HEK293 (cell line): ENCODE measurements at regions not wholly inside any gene's neighbourhood (a gene's known extent, or its start where the extent isn't known, plus 50 kb on each side); places are given as distances from the start of the nearest gene placed in this dataset.
A peak's percentile ranks its signal among the peaks of the same experiment; 100 is the strongest.

Experiments
- CTCF ChIA-PET: fragments of 350-600 bp; formaldehyde crosslinking; extraction: SDS; loops from one replicate; lab custom pipeline; 2021; ENCODE audit warnings: antibody characterized with exemption; lab: Yijun Ruan, JAX
- POLR2A ChIA-PET: fragments of 300-600 bp; formaldehyde crosslinking; extraction: SDS; loops from one replicate; lab custom pipeline; 2020; ENCODE audit warnings: antibody characterized with exemption, inconsistent platforms; lab: Yijun Ruan, JAX
- H3K27ac ChIP-seq: fragments of 200-500 bp; sonication (Bioruptor generic); 2 replicates; pipeline ENCODE4 v1.5.1; 2014; ENCODE audit warnings: low read depth, low read length, control low read depth, inconsistent platforms; ENCODE audit errors: extremely low read depth
- H3K36me3 ChIP-seq, 2 experiments: fragments of 200-500 bp in 1 of 2; sonication (Bioruptor generic) in 1 of 2; 1 replicate in 1 of 2; 2 replicates in 1 of 2; pipeline ENCODE4 v1.5.1; 2014 to 2017; ENCODE audit warnings: inconsistent platforms in 2 of 2, low read length in 2 of 2; ENCODE audit not compliant: control insufficient read depth in 2 of 2, insufficient read depth in 1 of 2
- H3K4me1 ChIP-seq: fragments of 200-500 bp; sonication (Bioruptor generic); 2 replicates; pipeline ENCODE4 v1.5.1; 2014; ENCODE audit warnings: mild to moderate bottlenecking, low read length, inconsistent platforms; ENCODE audit not compliant: control insufficient read depth, insufficient read depth
- H3K4me3 ChIP-seq: 2 replicates; pipeline ENCODE4 v1.5.1; 2011; ENCODE audit warnings: low read depth, mild to moderate bottlenecking, control low read depth, low read length, moderate library complexity
- H3K9me3 ChIP-seq: fragments of 200-500 bp; sonication (Bioruptor generic); 2 replicates; pipeline ENCODE4 v1.5.1; 2014; ENCODE audit warnings: low read depth, low read length, inconsistent platforms; ENCODE audit not compliant: control insufficient read depth, insufficient read depth
- HOXA7 ChIP-seq: sonication (generic); formaldehyde crosslinking; IDR thresholded peaks from 2 replicates; pipeline ENCODE4 v1.8.1; 2022; ENCODE audit warnings: missing genetic modification reagents, borderline replicate concordance
- HOXC10 ChIP-seq: sonication (generic); formaldehyde crosslinking; IDR thresholded peaks from 2 replicates; pipeline ENCODE4 v1.8.1; 2023; ENCODE audit warnings: mild to moderate bottlenecking, missing genetic modification reagents
- KLF8 ChIP-seq: fragments of 450-650 bp; formaldehyde crosslinking; IDR thresholded peaks from 2 replicates; pipeline ENCODE4 v1.5.1; 2016; ENCODE audit warnings: missing biosample characterization, missing genetic modification characterization
- OSR2 ChIP-seq: fragments of 450-650 bp; formaldehyde crosslinking; IDR thresholded peaks from 2 replicates; pipeline ENCODE4 v1.5.1; 2016; ENCODE audit warnings: missing biosample characterization, missing genetic modification characterization
- REPIN1 ChIP-seq: fragments of 450-650 bp; formaldehyde crosslinking; IDR thresholded peaks from 2 replicates; pipeline ENCODE4 v1.5.1; 2017; ENCODE audit warnings: missing biosample characterization, missing genetic modification characterization, low read depth
- SP2 ChIP-seq: fragments of 450-650 bp; formaldehyde crosslinking; IDR thresholded peaks from 2 replicates; pipeline ENCODE4 v1.5.1; 2016; ENCODE audit warnings: missing biosample characterization, missing genetic modification characterization
- ZBTB48 ChIP-seq: fragments of 450-650 bp; formaldehyde crosslinking; IDR thresholded peaks from 2 replicates; pipeline ENCODE4 v1.5.1; 2016; ENCODE audit warnings: missing biosample characterization, missing genetic modification characterization
- ZBTB8A ChIP-seq: fragments of 450-650 bp; formaldehyde crosslinking; IDR thresholded peaks from 2 replicates; pipeline ENCODE4 v1.5.1; 2016; ENCODE audit warnings: missing biosample characterization, missing genetic modification characterization
- ZEB2 ChIP-seq: fragments of 450-650 bp; formaldehyde crosslinking; IDR thresholded peaks from 2 replicates; pipeline ENCODE4 v1.5.1; 2016; ENCODE audit warnings: missing biosample characterization, missing genetic modification characterization
- ZFP3 ChIP-seq: fragments of 450-650 bp; formaldehyde crosslinking; IDR thresholded peaks from 2 replicates; pipeline ENCODE4 v1.5.1; 2016; ENCODE audit warnings: low read depth, missing biosample characterization, missing genetic modification characterization
- ZFP37 ChIP-seq: fragments of 450-650 bp; formaldehyde crosslinking; IDR thresholded peaks from 2 replicates; pipeline ENCODE4 v1.5.1; 2016; ENCODE audit warnings: missing biosample characterization, missing genetic modification characterization
- ZFP41 ChIP-seq: fragments of 450-650 bp; formaldehyde crosslinking; IDR thresholded peaks from 2 replicates; pipeline ENCODE4 v1.5.1; 2016; ENCODE audit warnings: missing biosample characterization, missing genetic modification characterization, borderline replicate concordance
- ZNF121 ChIP-seq: fragments of 450-650 bp; formaldehyde crosslinking; IDR thresholded peaks from 2 replicates; pipeline ENCODE4 v1.5.1; 2016; ENCODE audit warnings: missing biosample characterization, missing genetic modification characterization
- ZNF132 ChIP-seq: fragments of 450-650 bp; formaldehyde crosslinking; IDR thresholded peaks from 2 replicates; pipeline ENCODE4 v1.5.1; 2017; ENCODE audit warnings: missing biosample characterization, missing genetic modification characterization, borderline replicate concordance
- ZNF19 ChIP-seq: fragments of 450-650 bp; formaldehyde crosslinking; IDR thresholded peaks from 2 replicates; pipeline ENCODE4; 2016; ENCODE audit warnings: missing biosample characterization, missing genetic modification characterization, low read depth
- ZNF292 ChIP-seq: fragments of 450-650 bp; formaldehyde crosslinking; IDR thresholded peaks from 2 replicates; pipeline ENCODE4 v1.5.1; 2016; ENCODE audit warnings: low read depth, missing biosample characterization, missing genetic modification characterization, borderline replicate concordance
- ZNF391 ChIP-seq: fragments of 450-650 bp; formaldehyde crosslinking; IDR thresholded peaks from 2 replicates; pipeline ENCODE4 v1.5.1; 2016; ENCODE audit warnings: low read depth, missing biosample characterization, missing genetic modification characterization, borderline replicate concordance
- ZNF544 ChIP-seq: fragments of 450-650 bp; formaldehyde crosslinking; IDR thresholded peaks from 2 replicates; pipeline ENCODE4 v1.5.0; 2017; ENCODE audit warnings: missing biosample characterization, missing genetic modification characterization
- ZNF555 ChIP-seq: fragments of 450-650 bp; formaldehyde crosslinking; conservative IDR thresholded peaks from 2 replicates; pipeline ENCODE4 v1.5.1; 2017; ENCODE audit warnings: missing biosample characterization, mild to moderate bottlenecking, missing genetic modification characterization, inconsistent platforms
- ZNF561 ChIP-seq: fragments of 450-650 bp; IDR thresholded peaks from 2 replicates; pipeline ENCODE4 v1.5.1; 2018; ENCODE audit warnings: missing biosample characterization, missing genetic modification characterization, borderline replicate concordance
- ZNF585B ChIP-seq: fragments of 450-650 bp; formaldehyde crosslinking; IDR thresholded peaks from 2 replicates; pipeline ENCODE4 v1.5.1; 2016; ENCODE audit warnings: missing biosample characterization, missing genetic modification characterization
- ZNF600 ChIP-seq: fragments of 450-650 bp; formaldehyde crosslinking; IDR thresholded peaks from 2 replicates; pipeline ENCODE4 v1.5.1; 2016; ENCODE audit warnings: missing biosample characterization, missing genetic modification characterization
- ZNF626 ChIP-seq: fragments of 450-650 bp; sonication (Bioruptor Pico); formaldehyde crosslinking; IDR thresholded peaks from 2 replicates; pipeline ENCODE4 v1.5.1; 2018; ENCODE audit warnings: missing biosample characterization, missing genetic modification characterization, inconsistent platforms
- ZNF664 ChIP-seq: fragments of 450-650 bp; formaldehyde crosslinking; IDR thresholded peaks from 2 replicates; pipeline ENCODE4 v1.5.1; 2016; ENCODE audit warnings: missing biosample characterization, missing genetic modification characterization
- ZSCAN23 ChIP-seq: fragments of 450-650 bp; formaldehyde crosslinking; IDR thresholded peaks from 2 replicates; pipeline ENCODE4 v1.5.1; 2016; ENCODE audit warnings: missing biosample characterization, missing genetic modification characterization
- TF ChIP-seq, protein P1 (sequence below): fragments of 450-650 bp; formaldehyde crosslinking; IDR thresholded peaks from 2 replicates; pipeline ENCODE4; 2016; ENCODE audit warnings: missing biosample characterization, missing genetic modification characterization
- TF ChIP-seq, protein P2 (sequence below): fragments of 450-650 bp; formaldehyde crosslinking; IDR thresholded peaks from 2 replicates; pipeline ENCODE4 v1.5.1; 2016; ENCODE audit warnings: missing biosample characterization, missing genetic modification characterization
- TF ChIP-seq, protein P3 (sequence below): fragments of 450-650 bp; formaldehyde crosslinking; IDR thresholded peaks from 2 replicates; pipeline ENCODE4 v1.5.1; 2016; ENCODE audit warnings: missing biosample characterization, missing genetic modification characterization
- TF ChIP-seq, protein P4 (sequence below): fragments of 450-650 bp; formaldehyde crosslinking; IDR thresholded peaks from 2 replicates; pipeline ENCODE4 v1.5.1; 2017; ENCODE audit warnings: missing biosample characterization, missing genetic modification characterization
- TF ChIP-seq, protein P5 (sequence below): fragments of 450-650 bp; formaldehyde crosslinking; IDR thresholded peaks from 2 replicates; pipeline ENCODE4 v1.5.1; 2016; ENCODE audit warnings: missing biosample characterization, missing genetic modification characterization

DNA sequence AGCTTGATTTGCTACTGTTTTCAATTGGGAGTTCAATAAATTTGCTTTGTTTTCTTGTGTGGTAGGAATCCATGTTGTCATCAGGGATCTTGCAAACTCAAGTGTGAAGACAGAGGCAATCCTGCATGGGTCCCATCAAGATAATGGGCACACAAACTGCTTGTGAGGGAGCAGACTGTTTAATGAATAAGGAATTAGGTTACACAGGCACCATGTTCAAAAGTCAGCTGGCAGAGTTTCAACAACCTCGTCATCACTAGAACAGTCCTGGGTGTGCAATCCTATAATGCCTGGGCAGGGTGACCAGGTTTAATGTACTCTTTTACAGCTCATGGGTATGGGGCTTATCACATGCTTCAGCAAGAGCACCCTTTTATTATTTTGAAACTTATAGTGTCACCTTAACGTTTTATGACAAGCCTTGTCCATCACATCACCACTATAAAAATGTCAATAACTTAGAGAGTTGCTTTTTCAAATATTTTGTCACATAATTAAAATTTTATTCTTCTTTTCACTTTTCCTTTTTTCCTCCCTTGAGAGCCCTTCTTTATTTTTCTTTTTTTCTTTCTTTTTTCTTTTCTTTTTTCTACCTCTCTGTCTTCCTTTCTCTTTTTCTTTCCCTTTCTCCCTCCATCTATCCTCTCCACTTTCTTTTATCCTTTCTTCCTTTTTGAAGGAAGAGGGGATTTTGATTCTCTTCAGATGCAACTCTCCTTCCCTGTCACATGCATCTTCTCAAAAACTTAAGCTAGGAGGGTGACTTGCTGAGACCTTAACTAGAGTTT, 252.2 kb upstream of the ATP2B1 start (continued):
- TF ChIP-seq ZNF585B (tag by site-specific recombination) (no peak), ZBTB48 (tag by site-specific recombination) (no peak), ZNF121 (tag by site-specific recombination) (0 out of 2 replicates have a peak, but pooled peaks have one; percentile 56), REPIN1 (tag by site-specific recombination) (no peak), ZNF132 (tag by site-specific recombination) (no peak), ZBTB8A (tag by site-specific recombination) (0 out of 2 replicates have a peak, but pooled peaks have one; percentile 20), HOXA7 (CRISPR knock-in tag) (no peak), ZNF555 (tag by site-specific recombination) (no peak), ZNF561 (peak; percentile 58), OSR2 (tag by site-specific recombination) (peak; percentile 33; the same call in 1 of the 2 replicates), ZNF19 (tag by site-specific recombination) (no peak), ZNF391 (no peak), ZNF292 (tag by site-specific recombination) (no peak), ZNF600 (no peak), KLF8 (no peak; the same call in 1 of the 2 replicates), ZFP41 (tag by site-specific recombination) (no peak), ZNF664 (tag by site-specific recombination) (peak; percentile 74)
- TF ChIP-seq, protein P1, sequence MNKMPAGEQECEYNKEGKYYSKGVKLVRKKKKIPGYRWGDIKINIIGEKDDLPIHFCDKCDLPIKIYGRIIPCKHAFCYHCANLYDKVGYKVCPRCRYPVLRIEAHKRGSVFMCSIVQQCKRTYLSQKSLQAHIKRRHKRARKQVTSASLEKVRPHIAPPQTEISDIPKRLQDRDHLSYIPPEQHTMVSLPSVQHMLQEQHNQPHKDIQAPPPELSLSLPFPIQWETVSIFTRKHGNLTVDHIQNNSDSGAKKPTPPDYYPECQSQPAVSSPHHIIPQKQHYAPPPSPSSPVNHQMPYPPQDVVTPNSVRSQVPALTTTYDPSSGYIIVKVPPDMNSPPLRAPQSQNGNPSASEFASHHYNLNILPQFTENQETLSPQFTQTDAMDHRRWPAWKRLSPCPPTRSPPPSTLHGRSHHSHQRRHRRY, result no peak
- TF ChIP-seq, protein P2, sequence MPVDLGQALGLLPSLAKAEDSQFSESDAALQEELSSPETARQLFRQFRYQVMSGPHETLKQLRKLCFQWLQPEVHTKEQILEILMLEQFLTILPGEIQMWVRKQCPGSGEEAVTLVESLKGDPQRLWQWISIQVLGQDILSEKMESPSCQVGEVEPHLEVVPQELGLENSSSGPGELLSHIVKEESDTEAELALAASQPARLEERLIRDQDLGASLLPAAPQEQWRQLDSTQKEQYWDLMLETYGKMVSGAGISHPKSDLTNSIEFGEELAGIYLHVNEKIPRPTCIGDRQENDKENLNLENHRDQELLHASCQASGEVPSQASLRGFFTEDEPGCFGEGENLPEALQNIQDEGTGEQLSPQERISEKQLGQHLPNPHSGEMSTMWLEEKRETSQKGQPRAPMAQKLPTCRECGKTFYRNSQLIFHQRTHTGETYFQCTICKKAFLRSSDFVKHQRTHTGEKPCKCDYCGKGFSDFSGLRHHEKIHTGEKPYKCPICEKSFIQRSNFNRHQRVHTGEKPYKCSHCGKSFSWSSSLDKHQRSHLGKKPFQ (tag by site-specific recombination), result peak; percentile 68; the same call in 1 of the 2 replicates
- TF ChIP-seq, all 188 proteins: peak for 26

DNA sequence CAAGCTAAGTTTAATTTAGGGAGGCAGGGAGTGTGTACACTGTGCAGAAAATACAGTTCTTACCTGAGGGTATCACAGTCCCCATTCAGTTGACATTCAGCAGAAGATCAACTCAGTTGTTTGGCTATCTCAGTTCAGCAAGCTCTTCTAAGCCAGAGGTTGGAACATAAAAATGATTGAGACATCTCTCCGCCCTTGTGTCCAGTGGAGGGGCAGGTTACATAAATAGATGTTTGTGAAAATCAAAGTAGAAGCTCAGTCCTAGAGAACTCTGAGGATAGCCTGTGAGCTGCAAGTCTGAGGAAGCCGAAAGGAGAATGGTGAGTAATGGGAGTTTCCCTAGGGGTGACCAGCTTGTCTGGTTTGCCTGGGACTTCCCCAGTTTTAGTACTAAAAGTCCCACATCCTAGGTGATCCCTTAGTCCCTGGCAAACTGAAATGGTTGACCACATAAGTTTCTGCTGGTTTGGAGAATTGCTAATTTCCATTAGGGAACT, 251.4 kb upstream of the ATP2B1 start:
- ChIA-PET POLR2A (no interaction called here), CTCF (interaction anchor here (0.6 to 1.0 kb wide), 2 partner anchors 42 to 44 kb away, joined by 3 to 4 read pairs; no protein-coding TSS in a partner anchor)
- no peaks in the 10 kb centered on the region for H3K9me3 ChIP-seq
- no peak overlapping the region for H3K27ac ChIP-seq
- no peaks in the 10 kb centered on the region for H3K36me3 ChIP-seq
- peaks cover 6% of the 10 kb centered on the region for H3K4me1 ChIP-seq
- no peak overlapping the region for H3K4me3 ChIP-seq
- TF ChIP-seq HOXC10 (CRISPR knock-in tag) (no peak), ZFP3 (tag by site-specific recombination) (no peak), ZNF626 (tag by site-specific recombination) (no peak), ZEB2 (tag by site-specific recombination) (no peak), SP2 (tag by site-specific recombination) (no peak), ZNF555 (tag by site-specific recombination) (no peak), ZFP37 (tag by site-specific recombination) (no peak), ZSCAN23 (no peak), ZNF391 (no peak), ZNF544 (no peak)
- TF ChIP-seq, protein P3, sequence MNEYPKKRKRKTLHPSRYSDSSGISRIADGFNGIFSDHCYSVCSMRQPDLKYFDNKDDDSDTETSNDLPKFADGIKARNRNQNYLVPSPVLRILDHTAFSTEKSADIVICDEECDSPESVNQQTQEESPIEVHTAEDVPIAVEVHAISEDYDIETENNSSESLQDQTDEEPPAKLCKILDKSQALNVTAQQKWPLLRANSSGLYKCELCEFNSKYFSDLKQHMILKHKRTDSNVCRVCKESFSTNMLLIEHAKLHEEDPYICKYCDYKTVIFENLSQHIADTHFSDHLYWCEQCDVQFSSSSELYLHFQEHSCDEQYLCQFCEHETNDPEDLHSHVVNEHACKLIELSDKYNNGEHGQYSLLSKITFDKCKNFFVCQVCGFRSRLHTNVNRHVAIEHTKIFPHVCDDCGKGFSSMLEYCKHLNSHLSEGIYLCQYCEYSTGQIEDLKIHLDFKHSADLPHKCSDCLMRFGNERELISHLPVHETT (tag by site-specific recombination), result no peak
- TF ChIP-seq, protein P4, sequence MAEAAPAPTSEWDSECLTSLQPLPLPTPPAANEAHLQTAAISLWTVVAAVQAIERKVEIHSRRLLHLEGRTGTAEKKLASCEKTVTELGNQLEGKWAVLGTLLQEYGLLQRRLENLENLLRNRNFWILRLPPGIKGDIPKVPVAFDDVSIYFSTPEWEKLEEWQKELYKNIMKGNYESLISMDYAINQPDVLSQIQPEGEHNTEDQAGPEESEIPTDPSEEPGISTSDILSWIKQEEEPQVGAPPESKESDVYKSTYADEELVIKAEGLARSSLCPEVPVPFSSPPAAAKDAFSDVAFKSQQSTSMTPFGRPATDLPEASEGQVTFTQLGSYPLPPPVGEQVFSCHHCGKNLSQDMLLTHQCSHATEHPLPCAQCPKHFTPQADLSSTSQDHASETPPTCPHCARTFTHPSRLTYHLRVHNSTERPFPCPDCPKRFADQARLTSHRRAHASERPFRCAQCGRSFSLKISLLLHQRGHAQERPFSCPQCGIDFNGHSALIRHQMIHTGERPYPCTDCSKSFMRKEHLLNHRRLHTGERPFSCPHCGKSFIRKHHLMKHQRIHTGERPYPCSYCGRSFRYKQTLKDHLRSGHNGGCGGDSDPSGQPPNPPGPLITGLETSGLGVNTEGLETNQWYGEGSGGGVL (tag by site-specific recombination), result no peak
- TF ChIP-seq, protein P5, sequence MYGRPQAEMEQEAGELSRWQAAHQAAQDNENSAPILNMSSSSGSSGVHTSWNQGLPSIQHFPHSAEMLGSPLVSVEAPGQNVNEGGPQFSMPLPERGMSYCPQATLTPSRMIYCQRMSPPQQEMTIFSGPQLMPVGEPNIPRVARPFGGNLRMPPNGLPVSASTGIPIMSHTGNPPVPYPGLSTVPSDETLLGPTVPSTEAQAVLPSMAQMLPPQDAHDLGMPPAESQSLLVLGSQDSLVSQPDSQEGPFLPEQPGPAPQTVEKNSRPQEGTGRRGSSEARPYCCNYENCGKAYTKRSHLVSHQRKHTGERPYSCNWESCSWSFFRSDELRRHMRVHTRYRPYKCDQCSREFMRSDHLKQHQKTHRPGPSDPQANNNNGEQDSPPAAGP (tag by site-specific recombination), result no peak
